HG03354 (cell line): ENCODE measurements at regions not wholly inside any gene's neighbourhood (a gene's known extent, or its start where the extent isn't known, plus 50 kb on each side); places are given as distances from the start of the nearest gene placed in this dataset.

Experiments used
- ATAC-seq: cut with Tn5 transposase; IDR thresholded peaks from one replicate; pipeline ENCODE4 v1.9.1; 2021; ENCODE audit warnings: mild to moderate bottlenecking; ENCODE audit not compliant: unreplicated experiment, poor library complexity, severe bottlenecking

DNA sequence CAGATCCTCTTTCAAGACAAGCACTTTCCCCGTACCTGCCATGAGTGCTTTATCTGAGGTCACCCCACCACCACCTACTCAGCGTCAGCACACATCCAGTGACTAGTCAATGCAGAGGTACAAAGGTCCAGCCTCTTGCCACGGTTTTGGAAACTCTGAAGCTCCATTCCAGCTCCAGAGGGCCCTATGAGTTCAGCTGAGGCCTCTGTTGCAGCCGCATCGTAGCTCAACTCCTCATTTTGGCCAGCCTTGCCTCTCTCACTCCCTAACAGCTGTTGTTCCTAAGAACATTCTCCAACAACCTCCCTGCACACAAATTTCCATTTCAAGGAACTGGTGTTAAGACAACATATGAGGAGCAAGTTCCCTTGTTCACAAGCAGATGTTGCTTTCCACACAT lies 405.1 kb upstream of the PROK2 start:
- ATAC-seq: no peak

DNA sequence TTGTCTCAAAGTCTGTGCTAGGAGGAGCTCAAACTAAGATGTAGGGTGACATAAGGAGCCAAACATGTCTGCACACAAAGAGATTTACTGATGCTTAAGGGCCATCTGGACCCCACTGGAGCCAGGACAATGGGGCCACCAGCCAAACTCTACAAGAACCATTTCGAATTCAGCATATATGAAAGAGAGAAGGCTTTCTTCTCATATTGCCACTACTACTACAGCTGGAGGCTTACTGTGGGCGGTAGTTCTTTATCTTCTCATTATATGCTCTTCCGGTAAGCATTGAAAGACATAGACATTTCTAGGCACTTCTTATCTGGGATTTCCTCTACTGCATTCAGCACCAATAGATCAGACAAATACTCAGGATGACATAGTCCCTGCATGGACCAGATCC lies 404.4 kb upstream of the PROK2 start:
- ATAC-seq: no peak

DNA sequence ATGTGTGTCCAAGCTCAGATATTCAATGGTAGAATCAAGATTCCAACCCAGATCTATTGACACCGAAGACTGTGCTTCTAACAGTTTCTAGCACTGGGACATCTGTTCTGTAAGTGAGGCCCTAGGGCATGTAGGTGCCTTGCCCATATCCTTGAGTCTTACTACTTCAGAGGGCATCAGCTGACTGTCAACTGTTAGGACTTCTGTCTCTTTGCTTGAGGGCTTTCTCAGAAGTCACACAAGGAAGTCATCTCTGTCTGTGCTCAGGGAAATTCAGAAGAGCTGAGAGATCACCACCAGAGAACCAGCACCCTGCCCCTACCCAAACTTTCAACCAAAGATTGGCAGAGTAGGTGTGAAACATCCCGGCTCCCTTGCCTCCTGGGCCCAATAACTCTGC lies 403.6 kb upstream of the PROK2 start:
- ATAC-seq: no peak

DNA sequence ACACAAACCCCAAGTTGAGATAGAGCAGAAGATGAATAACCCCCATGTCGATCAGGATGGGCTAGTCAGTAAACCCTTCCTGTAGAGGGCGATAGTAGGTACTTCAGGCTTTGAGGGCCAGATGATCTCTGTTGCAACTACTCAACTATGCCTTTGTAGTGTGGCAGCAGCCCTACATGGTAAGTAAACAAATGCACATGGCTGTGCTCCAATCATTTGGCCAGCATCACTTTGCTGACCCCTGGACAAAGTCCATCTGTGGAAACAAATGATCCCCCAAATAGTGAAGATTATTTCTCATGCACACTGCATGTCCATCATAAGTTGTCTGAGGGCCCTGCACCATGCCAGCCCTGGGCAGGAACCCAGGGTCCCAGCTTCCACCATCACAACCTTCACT lies 402.2 kb upstream of the PROK2 start:
- ATAC-seq: no peak

DNA sequence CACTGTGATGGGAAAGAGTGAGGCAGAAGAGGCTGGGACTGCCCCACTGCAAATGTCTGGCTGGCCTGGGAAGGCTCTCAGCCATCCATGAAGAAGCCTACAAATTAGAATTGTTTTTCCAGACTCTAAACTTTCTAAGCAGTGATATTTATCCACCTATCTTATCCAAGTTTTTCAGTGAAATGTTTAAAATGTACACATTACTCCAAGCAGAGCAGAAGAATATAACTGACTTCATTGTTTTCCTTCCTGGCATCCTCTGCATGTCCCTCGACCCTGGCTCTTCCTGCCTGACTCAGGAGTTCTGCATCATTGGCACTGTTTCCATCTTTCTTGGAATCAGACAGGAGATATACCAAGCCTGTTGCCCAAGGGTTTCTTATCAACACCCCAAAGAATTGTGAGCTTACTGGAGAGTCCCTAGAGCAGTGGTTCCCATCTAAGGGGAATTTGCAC lies 401.5 kb upstream of the PROK2 start:
- no peak for ATAC-seq

DNA sequence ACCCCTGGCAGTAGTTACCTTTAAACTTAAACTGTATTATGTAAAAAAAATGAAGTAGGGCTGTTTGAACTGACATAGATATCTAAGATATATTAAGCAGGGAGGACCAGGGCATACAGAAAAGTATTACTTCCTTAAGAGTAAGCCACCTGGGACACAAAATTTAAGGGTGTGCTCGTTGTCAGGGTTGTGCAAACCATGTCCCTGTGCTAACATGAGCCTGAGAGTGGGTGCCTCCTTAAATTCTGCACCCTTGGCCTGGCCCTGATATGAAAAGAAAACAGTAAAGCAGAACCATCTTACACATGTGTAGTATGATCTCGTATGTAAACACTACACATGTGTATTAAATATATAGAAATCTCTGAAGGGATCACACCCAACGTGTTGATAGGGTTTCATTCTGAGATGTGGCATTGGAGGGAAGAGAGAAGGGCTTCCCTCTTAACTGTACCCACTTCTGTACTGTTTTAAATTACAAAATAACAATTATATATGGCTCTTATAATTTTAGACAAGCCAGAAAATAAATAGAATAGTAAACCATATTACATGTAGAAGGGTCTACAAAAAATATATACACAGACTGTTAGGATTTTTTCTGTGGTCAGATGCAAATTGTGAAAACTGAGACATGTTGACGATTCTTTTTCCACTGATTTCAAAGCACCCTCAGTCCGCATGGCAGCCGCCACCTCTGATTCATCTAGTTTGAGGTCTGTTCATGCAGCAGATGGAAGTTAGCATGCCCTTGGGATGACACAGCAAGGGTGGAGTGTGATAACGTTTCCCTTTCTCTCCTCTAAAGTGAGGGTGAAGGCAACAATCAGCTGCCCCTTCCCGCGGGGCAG lies 400.8 kb upstream of the PROK2 start:
- ATAC-seq: no peak

- no peak for ATAC-seq
Measured at GRCh38 chr3:72183489-72183888, 398.5 kb upstream of the PROK2 start.

GRCh38 chr3:72182206-72182605 lies 397.3 kb upstream of the PROK2 start:
- no peak for ATAC-seq

DNA sequence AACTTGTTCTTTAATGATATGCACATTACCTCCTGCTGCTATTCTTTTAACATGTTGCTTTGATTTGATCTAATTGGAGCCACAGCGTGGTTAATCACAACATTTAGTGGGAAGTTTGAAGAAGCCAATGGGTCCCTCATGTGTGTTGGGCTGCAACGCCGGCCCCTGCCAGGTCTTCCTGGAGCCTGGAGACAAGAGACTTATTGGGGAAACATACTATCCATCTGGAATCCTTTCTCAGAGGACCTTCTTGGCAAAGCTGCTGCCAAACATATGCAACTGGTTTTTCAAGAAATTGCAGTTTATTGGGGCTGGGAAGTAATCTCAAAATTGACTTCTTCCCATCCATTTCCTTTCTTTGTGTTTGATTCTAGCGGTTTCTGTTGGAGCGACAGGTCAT lies 396.3 kb upstream of the PROK2 start:
- no peak for ATAC-seq

DNA sequence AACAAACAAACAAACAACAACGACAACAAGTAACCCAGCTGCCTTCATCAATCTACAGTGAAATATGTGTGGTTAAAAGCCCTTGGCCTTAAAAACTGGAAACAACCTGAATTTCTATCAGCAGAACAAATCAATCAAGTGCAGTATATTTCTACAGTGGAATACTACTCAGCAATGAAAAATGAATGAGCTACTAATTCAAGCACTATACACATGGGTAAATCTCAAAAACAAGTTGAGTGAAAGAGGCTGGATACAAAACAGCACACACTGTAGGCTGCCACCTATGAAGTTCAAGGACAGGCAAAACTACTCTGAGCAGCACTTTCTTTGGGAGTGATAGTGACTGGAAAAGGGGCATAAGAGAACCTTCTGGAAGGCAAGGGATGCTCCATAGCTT lies 395.5 kb upstream of the PROK2 start:
- no peak for ATAC-seq

DNA sequence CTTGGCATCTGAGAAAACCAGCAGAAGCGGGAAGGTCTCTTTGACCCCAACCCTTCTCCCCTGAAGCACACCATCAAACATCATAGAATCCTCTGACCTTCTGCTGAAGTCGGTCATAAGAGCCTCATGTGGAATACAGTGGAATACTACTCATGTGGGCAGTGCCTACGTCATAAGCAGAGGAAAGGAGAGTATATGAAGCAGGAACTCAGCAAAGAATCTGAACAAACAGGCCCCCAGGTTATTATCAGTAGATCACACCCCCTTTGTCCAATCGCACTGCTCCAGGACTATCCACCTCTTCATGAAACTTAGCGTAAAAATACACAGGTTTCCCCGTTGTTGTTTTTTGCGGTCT lies 394.1 kb upstream of the PROK2 start:
- no peak for ATAC-seq

GRCh38 chr3:72178463-72179106 lies 393.6 kb upstream of the PROK2 start:
- no peak for ATAC-seq

GRCh38 chr3:72177075-72178050 lies 392.4 kb upstream of the PROK2 start:
- ATAC-seq: peak; percentile 33

GRCh38 chr3:72176537-72177041 lies 391.6 kb upstream of the PROK2 start:
- peak; percentile 94 for ATAC-seq

- no peak for ATAC-seq
Measured at GRCh38 chr3:72175296-72175858, 390.4 kb upstream of the PROK2 start.

- no peak for ATAC-seq
Measured at GRCh38 chr3:72174890-72175289, 389.9 kb upstream of the PROK2 start.

DNA sequence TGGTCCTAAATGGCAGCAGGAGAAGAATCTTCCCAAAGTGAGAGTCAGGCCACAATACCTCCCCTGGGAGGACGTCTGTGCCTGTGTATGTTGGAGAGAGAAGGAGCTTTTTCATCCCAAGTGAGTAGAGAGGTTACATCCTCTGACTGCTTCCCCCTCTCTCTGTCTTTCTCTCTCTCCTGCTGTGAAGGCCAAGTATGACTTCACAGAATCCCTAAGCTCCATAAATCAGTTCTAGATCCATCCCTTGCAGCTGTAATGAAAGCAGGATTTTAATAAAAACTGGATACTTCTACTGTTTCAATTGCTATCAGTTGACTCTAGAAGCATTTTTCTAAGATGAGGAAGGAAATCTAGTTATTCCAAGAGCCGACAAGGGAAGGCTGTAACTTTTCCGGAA lies 389.1 kb upstream of the PROK2 start:
- no peak for ATAC-seq

- no peak for ATAC-seq
Measured at GRCh38 chr3:72171946-72172345, 387.0 kb upstream of the PROK2 start.

DNA sequence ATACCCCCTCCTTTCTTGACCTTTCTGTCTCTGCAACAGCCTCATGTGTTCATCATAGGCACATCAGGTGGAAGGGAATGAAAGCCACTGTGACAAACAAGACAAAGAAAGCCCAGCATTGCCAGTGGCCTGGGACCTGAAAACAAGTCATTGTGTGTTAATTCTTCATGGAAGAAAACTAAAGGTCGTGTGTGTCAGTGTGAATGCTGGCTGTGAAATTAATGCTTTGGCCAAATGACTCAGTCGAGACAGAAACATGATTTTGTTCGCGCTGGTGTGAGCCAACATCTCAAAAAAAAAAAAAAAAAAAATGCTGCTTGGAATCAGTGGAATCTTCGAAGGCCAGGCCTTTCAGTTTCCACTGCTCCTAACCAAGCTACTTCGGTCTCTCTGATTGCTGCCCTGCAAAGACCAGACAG lies 386.5 kb upstream of the PROK2 start:
- no peak for ATAC-seq
